ENCODE measurements at regions not wholly inside any gene's neighbourhood (a gene's known extent, or its start where the extent isn't known, plus 50 kb on each side); places are given as distances from the start of the nearest gene placed in this dataset.

DNA sequence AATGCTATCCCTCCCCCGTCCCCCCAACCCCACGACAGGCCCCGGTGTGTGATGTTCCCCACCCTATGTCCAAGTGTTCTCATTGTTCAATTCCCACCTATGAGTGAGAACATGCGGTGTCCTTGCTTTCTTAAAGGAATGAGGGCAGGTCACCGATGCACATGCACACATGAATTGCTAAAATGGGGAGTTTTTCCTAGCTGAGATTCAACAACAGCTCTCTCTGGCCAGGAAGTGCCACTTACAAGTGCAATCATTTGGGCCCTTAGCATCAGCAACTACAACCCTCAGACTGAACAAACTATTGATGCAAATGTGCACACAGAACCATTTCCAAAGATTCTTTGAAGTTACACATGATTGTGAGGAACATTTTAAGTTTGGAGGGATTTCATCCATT is 95.7 kb upstream of the IQCM start:
- no peak for TF ChIP-seq CTCF (conservative IDR thresholded peaks at IDR 0.05 in 1 of 2, IDR thresholded peaks at IDR 0.05 in 1 of 2; ENCODE audit: extremely low read depth in 1 of 2, insufficient read depth in 1 of 2, low read depth in 1 of 2, low read length in 2 of 2)
- TF ChIP-seq EZH2 (IDR thresholded peaks at IDR 0.05; ENCODE audit: borderline replicate concordance, low read length) = no peak

Measured in mammary epithelial cell (primary cell).